PC-9 (cell line): ENCODE measurements at regions not wholly inside any gene's neighbourhood (a gene's known extent, or its start where the extent isn't known, plus 50 kb on each side); places are given as distances from the start of the nearest gene placed in this dataset.

Experiments used
- BruUV-seq: library from RNA; stranded (reverse); fragments of 400-500 nt; replicated peaks from 2 replicates; lab custom pipeline; 2021; lab: Mats Ljungman, UMichigan
- CTCF ChIA-PET: fragments of 300-600 bp; sonication (Branson Sonifier 250); formaldehyde crosslinking; loops from one replicate; lab custom pipeline; 2022; ENCODE audit warnings: antibody characterized with exemption; lab: Charles Lee
- POLR2A ChIA-PET: fragments of 300-600 bp; sonication (Branson Sonifier 250); formaldehyde crosslinking; loops from one replicate; lab custom pipeline; 2022; ENCODE audit warnings: antibody characterized with exemption; ENCODE audit not compliant: unreplicated experiment; lab: Charles Lee
- DNase-seq, 2 experiments: peaks; one replicate each; pipeline versions ENCODE4 v3.0.0 to v3.0.0-alpha.2; 2015 to 2022; ENCODE audit warnings: mixed read lengths in 1 of 2
- H2AFZ ChIP-seq: fragments of 200-600 bp; sonication (generic); 2 replicates; pipeline ENCODE4 v1.8.1; 2017; ENCODE audit warnings: antibody characterized with exemption
- H3F3A ChIP-seq: fragments of 200-600 bp; sonication (generic); 2 replicates; pipeline ENCODE4 v1.8.1; 2017; ENCODE audit warnings: antibody characterized with exemption, mild to moderate bottlenecking, low read depth; ENCODE audit not compliant: insufficient read depth
- H3K27ac ChIP-seq: fragments of 200-600 bp; sonication (generic); 2 replicates; pipeline ENCODE4 v1.6.1; 2016; ENCODE audit warnings: mixed run types
- H3K27me3 ChIP-seq: fragments of 200-600 bp; sonication (generic); 2 replicates; pipeline ENCODE4 v1.6.1; 2016; ENCODE audit warnings: low read depth, mixed run types; ENCODE audit not compliant: insufficient read depth
- H3K36me3 ChIP-seq: fragments of 200-600 bp; sonication (generic); 2 replicates; pipeline ENCODE4 v1.6.1; 2016; ENCODE audit warnings: low read depth, mixed run types
- H3K4me1 ChIP-seq: fragments of 200-600 bp; sonication (generic); replicated peaks from 2 replicates; pipeline ENCODE4 v1.6.1; 2016; ENCODE audit warnings: mixed run types; ENCODE audit not compliant: insufficient read depth
- H3K4me2 ChIP-seq: fragments of 200-600 bp; sonication (generic); 2 replicates; pipeline ENCODE4 v1.6.1; 2017; ENCODE audit warnings: mixed run types
- H3K4me3 ChIP-seq: fragments of 200-600 bp; sonication (generic); 2 replicates; pipeline ENCODE4 v1.6.1; 2016; ENCODE audit warnings: mixed run types
- H3K79me2 ChIP-seq: fragments of 200-600 bp; sonication (generic); 2 replicates; pipeline ENCODE4 v1.6.1; 2017; ENCODE audit warnings: low read depth, mixed run types
- H3K9me2 ChIP-seq: fragments of 200-600 bp; sonication (generic); 2 replicates; pipeline ENCODE4 v1.8.1; 2017; ENCODE audit warnings: mild to moderate bottlenecking; ENCODE audit not compliant: insufficient read depth
- H3K9me3 ChIP-seq: fragments of 200-600 bp; sonication (generic); 2 replicates; pipeline ENCODE4 v1.8.1; 2016; ENCODE audit warnings: low read depth; ENCODE audit not compliant: insufficient read depth
- H4K20me1 ChIP-seq: fragments of 200-600 bp; sonication (generic); 2 replicates; pipeline ENCODE4 v1.8.1; 2017; ENCODE audit not compliant: insufficient read depth
- CTCF ChIP-seq: fragments of 200-600 bp; sonication (generic); conservative IDR thresholded peaks from 2 replicates; pipeline ENCODE4 v1.6.1; 2017; ENCODE audit warnings: mixed run types, antibody characterized with exemption, mild to moderate bottlenecking, moderate library complexity
- EZH2 ChIP-seq: fragments of 200-600 bp; sonication (generic); IDR thresholded peaks from 2 replicates; pipeline ENCODE4 v1.8.0; 2017; ENCODE audit warnings: antibody characterized with exemption, low read depth
- intact Hi-C: fragments of 100-400 bp; cut with micrococcal nuclease; formaldehyde crosslinking; loops from one replicate; pipeline ENCODE4 v1.10.0; 2022; ENCODE audit not compliant: unreplicated experiment

- BruUV-seq: no TSS peak
- H3K27me3 ChIP-seq: no peaks in the 10 kb centered on the region
- H3K36me3 ChIP-seq: no peaks in the 10 kb centered on the region
- H3K9me3 ChIP-seq: no peaks in the 10 kb centered on the region
- no peak for TF ChIP-seq CTCF
- no peak for TF ChIP-seq EZH2
- no peak overlapping the region for H2AFZ ChIP-seq
- no peak overlapping the region for H3K4me3 ChIP-seq
- CTCF ChIA-PET: no interaction called here
- no peaks in the 10 kb centered on the region for H3K4me1 ChIP-seq
- no peak overlapping the region for H3K4me2 ChIP-seq
- H3K27ac ChIP-seq: no peak overlapping the region
- H3K9me2 ChIP-seq: no peaks in the 10 kb centered on the region
- intact Hi-C loops: no loop called here
- H4K20me1 ChIP-seq: no peaks in the 10 kb centered on the region
- H3K79me2 ChIP-seq: no peaks in the 10 kb centered on the region
- DNase-seq: peak in 1 of 2 experiments; percentile 13
- no peaks in the 10 kb centered on the region for H3F3A ChIP-seq
- POLR2A ChIA-PET: no interaction called here
These were observed 1850.9 kb upstream of the NUDT12 start for GRCh38 chr5:105413406-105413990.

GRCh38 chr5:105409695-105410094 is 1847.1 kb upstream of the NUDT12 start:
- TF ChIP-seq CTCF: no peak
- no peak for TF ChIP-seq EZH2
- intact Hi-C loops: no loop called here

GRCh38 chr5:105407200-105407599 is 1844.6 kb upstream of the NUDT12 start:
- ChIA-PET POLR2A (no interaction called here), CTCF (no interaction called here)
- H4K20me1 ChIP-seq: no peaks in the 10 kb centered on the region
- no peak overlapping the region for H2AFZ ChIP-seq
- no peaks in the 10 kb centered on the region for H3K36me3 ChIP-seq
- no peak overlapping the region for H3K4me3 ChIP-seq
- H3K27me3 ChIP-seq: no peaks in the 10 kb centered on the region
- no peak for TF ChIP-seq CTCF
- TF ChIP-seq EZH2: no peak
- H3K9me2 ChIP-seq: no peaks in the 10 kb centered on the region
- no peaks in the 10 kb centered on the region for H3K79me2 ChIP-seq
- no peak overlapping the region for H3K4me2 ChIP-seq
- H3K27ac ChIP-seq: no peak overlapping the region
- H3K9me3 ChIP-seq: no peaks in the 10 kb centered on the region
- no peaks in the 10 kb centered on the region for H3K4me1 ChIP-seq
- no peak for DNase-seq
- BruUV-seq: no TSS peak
- intact Hi-C loops: no loop called here
- H3F3A ChIP-seq: no peaks in the 10 kb centered on the region

More at GRCh38 chr5:105409695-105410094, 1847.1 kb upstream of the NUDT12 start:
- Histone ChIP-seq H3K36me3 (no peaks in the 10 kb centered on the region), H3K9me2 (no peaks in the 10 kb centered on the region), H3K4me2 (no peak overlapping the region), H3K27ac (no peak overlapping the region), H2AFZ (no peak overlapping the region), H3K4me3 (no peak overlapping the region), H3K27me3 (no peaks in the 10 kb centered on the region), H4K20me1 (no peaks in the 10 kb centered on the region), H3F3A (no peaks in the 10 kb centered on the region), H3K4me1 (no peaks in the 10 kb centered on the region), H3K79me2 (no peaks in the 10 kb centered on the region), H3K9me3 (no peaks in the 10 kb centered on the region)
- ChIA-PET POLR2A (no interaction called here), CTCF (no interaction called here)
- no TSS peak for BruUV-seq
- DNase-seq: no peak
